A549 (cell line): ENCODE measurements at regions not wholly inside any gene's neighbourhood (a gene's known extent, or its start where the extent isn't known, plus 50 kb on each side); places are given as distances from the start of the nearest gene placed in this dataset.

ENCODE experiments used
- ATAC-seq, 2 experiments: fragments of 200-7000 bp in 1 of 2; fragments of >200 bp in 1 of 2; cut with Nextera tagmentation in 1 of 2; cut with Tn5 transposase in 1 of 2; 3 replicates each; pipeline versions ENCODE4 v1.8.0 to v1.9.1; 2018 to 2020; ENCODE audit warnings: mild to moderate bottlenecking in 1 of 2, moderate library complexity in 1 of 2
- CTCF ChIA-PET: fragments of 300-600 bp; sonication (Branson Sonifier 250); formaldehyde crosslinking; extraction: SDS; loops from one replicate; lab custom pipeline; 2021; ENCODE audit warnings: antibody characterized with exemption, inconsistent platforms; lab: Yijun Ruan, JAX
- POLR2A ChIA-PET: fragments of 350-600 bp; formaldehyde crosslinking; extraction: SDS; loops from one replicate; lab custom pipeline; 2021; ENCODE audit warnings: antibody characterized with exemption, inconsistent platforms; lab: Yijun Ruan, JAX
- DNase-seq, 2 experiments: peaks; one replicate each; pipeline versions ENCODE4 v3.0.0 to v3.0.0-alpha.2; 2011 to 2016; ENCODE audit warnings: low read depth in 1 of 2, low spot score in 1 of 2
- FAIRE-seq: peaks from 2 replicates; lab custom pipeline; 2011; peaks lifted over from hg19 to GRCh38; lab: Jason Lieb, UNC
- H3K27ac ChIP-seq, 2 experiments: fragments of >200 bp; sonication (Bioruptor Twin); formaldehyde crosslinking; 3 replicates each; pipeline ENCODE4 v1.5.1; 2016 to 2017
- H3K4me1 ChIP-seq: fragments of >200 bp; sonication (Bioruptor Twin); formaldehyde crosslinking; 3 replicates; pipeline ENCODE4 v1.6.1; 2016
- H3K4me2 ChIP-seq: fragments of >200 bp; sonication (Bioruptor Twin); formaldehyde crosslinking; 3 replicates; pipeline ENCODE4 v1.6.1; 2016
- H3K4me3 ChIP-seq: fragments of >200 bp; sonication (Bioruptor Twin); formaldehyde crosslinking; 3 replicates; pipeline ENCODE4 v1.5.1; 2016
- H3K9me3 ChIP-seq: fragments of >200 bp; sonication (Bioruptor Twin); formaldehyde crosslinking; 3 replicates; pipeline ENCODE4 v1.6.1; 2016
- BHLHE40 ChIP-seq: IDR thresholded peaks from 2 replicates; pipeline ENCODE4 v1.6.1; 2012; ENCODE audit warnings: low read depth, low read length, inconsistent platforms
- CBX8 ChIP-seq: fragments of 200-600 bp; sonication (generic); IDR thresholded peaks from 2 replicates; pipeline ENCODE4 v1.6.1; 2016
- CEBPB ChIP-seq, 2 experiments: fragments of >200 bp in 1 of 2; sonication (Bioruptor Twin) in 1 of 2; formaldehyde crosslinking in 1 of 2; IDR thresholded peaks; 2 replicates each; pipeline ENCODE4 v1.6.1; 2012 to 2016
- EHMT2 ChIP-seq: fragments of 200-600 bp; sonication (generic); IDR thresholded peaks from 2 replicates; pipeline ENCODE4 v1.6.1; 2016; ENCODE audit warnings: antibody characterized with exemption, low read depth, mild to moderate bottlenecking, moderate library complexity
- FOSB ChIP-seq: fragments of 250-450 bp; sonication (Bioruptor Pico); IDR thresholded peaks from 2 replicates; pipeline ENCODE4 v1.5.0; 2020; ENCODE audit warnings: mild to moderate bottlenecking, moderate library complexity
- HMGXB4 ChIP-seq: fragments of 250-450 bp; sonication (Bioruptor Pico); IDR thresholded peaks from 2 replicates; pipeline ENCODE4 v1.5.0; 2021; ENCODE audit warnings: mild to moderate bottlenecking, moderate library complexity, borderline replicate concordance
- HOXA7 ChIP-seq: fragments of 250-450 bp; sonication (Bioruptor Pico); IDR thresholded peaks from 2 replicates; pipeline ENCODE4 v1.5.0; 2020; ENCODE audit warnings: mild to moderate bottlenecking, moderate library complexity
- HOXB5 ChIP-seq: fragments of 250-450 bp; sonication (Bioruptor Pico); IDR thresholded peaks from 2 replicates; pipeline ENCODE4 v1.5.0; 2020; ENCODE audit warnings: mild to moderate bottlenecking, moderate library complexity
- MAFK ChIP-seq: fragments of 450-650 bp; IDR thresholded peaks from 2 replicates; pipeline ENCODE4 v1.6.1; 2014; ENCODE audit not compliant: partially characterized antibody
- MAZ ChIP-seq: fragments of 150-350 bp; IDR thresholded peaks from 2 replicates; pipeline ENCODE4 v1.6.1; 2014; ENCODE audit warnings: antibody characterized with exemption, low read depth, low read length, borderline replicate concordance
- NFE2L2 ChIP-seq: fragments of 150-350 bp; conservative IDR thresholded peaks from 2 replicates; pipeline ENCODE4 v1.6.1; 2014; ENCODE audit warnings: low read length
- NR3C1 ChIP-seq: fragments of >200 bp; sonication (Bioruptor Twin); formaldehyde crosslinking; IDR thresholded peaks from 3 replicates; pipeline ENCODE4 v1.6.1; 2017
- POLR2AphosphoS2 ChIP-seq: conservative IDR thresholded peaks from 2 replicates; pipeline ENCODE4 v1.6.1; 2012; ENCODE audit warnings: low read length, improper control_type of control experiment, inconsistent platforms
- RCOR1 ChIP-seq: fragments of 150-350 bp; IDR thresholded peaks from 2 replicates; pipeline ENCODE4 v1.6.1; 2014; ENCODE audit warnings: antibody characterized with exemption, low read length, low read depth
- RFX5 ChIP-seq: fragments of 450-650 bp; IDR thresholded peaks from 2 replicates; pipeline ENCODE4 v1.7.1; 2014; ENCODE audit warnings: antibody characterized with exemption, mild to moderate bottlenecking, moderate library complexity
- RNF2 ChIP-seq: fragments of 200-600 bp; sonication (generic); IDR thresholded peaks from 2 replicates; pipeline ENCODE4 v1.6.1; 2016; ENCODE audit warnings: low read depth, mild to moderate bottlenecking, antibody characterized with exemption, moderate library complexity, borderline replicate concordance
- SMC3 ChIP-seq: fragments of >200 bp; sonication (Bioruptor Twin); formaldehyde crosslinking; IDR thresholded peaks from 3 replicates; pipeline ENCODE4 v1.6.1; 2018; ENCODE audit warnings: inconsistent platforms
- SREBF2 ChIP-seq: fragments of 450-650 bp; IDR thresholded peaks from 2 replicates; pipeline ENCODE4 v1.6.1; 2014; ENCODE audit warnings: mild to moderate bottlenecking, moderate library complexity
- TFCP2L1 ChIP-seq: fragments of 250-450 bp; sonication (Bioruptor Pico); IDR thresholded peaks from 2 replicates; pipeline ENCODE4 v1.5.0; 2021; ENCODE audit warnings: mild to moderate bottlenecking
- ZNF302 ChIP-seq: fragments of 250-450 bp; sonication (Bioruptor Pico); IDR thresholded peaks from 2 replicates; pipeline ENCODE4 v1.9.0; 2021; ENCODE audit warnings: inconsistent platforms, mild to moderate bottlenecking, moderate library complexity
- ZSCAN20 ChIP-seq: fragments of 250-450 bp; sonication (Bioruptor Pico); IDR thresholded peaks from 2 replicates; pipeline ENCODE4 v1.8.0; 2022; ENCODE audit warnings: mild to moderate bottlenecking, moderate library complexity
- WGBS: methylation state at CpG from one replicate; pipeline ENCODE4 v1.1.6; 2017; ENCODE audit errors: missing lambda C conversion rate; 5-methylcytosine and 5-hydroxymethylcytosine counted together
- TF ChIP-seq, protein P1 (sequence below): IDR thresholded peaks from 2 replicates; pipeline ENCODE4 v1.6.1; 2012
- TF ChIP-seq, protein P2 (sequence below): fragments of >200 bp; sonication (Bioruptor Twin); formaldehyde crosslinking; IDR thresholded peaks from 3 replicates; pipeline ENCODE4 v1.6.1; 2016
- TF ChIP-seq, protein P3 (sequence below): IDR thresholded peaks from 2 replicates; pipeline ENCODE4 v1.6.1; 2012; ENCODE audit warnings: low read depth, borderline replicate concordance
- TF ChIP-seq, protein P4 (sequence below): fragments of 150-350 bp; IDR thresholded peaks from 2 replicates; pipeline ENCODE4 v1.6.1; 2014; ENCODE audit warnings: low read depth, mild to moderate bottlenecking, low read length

DNA sequence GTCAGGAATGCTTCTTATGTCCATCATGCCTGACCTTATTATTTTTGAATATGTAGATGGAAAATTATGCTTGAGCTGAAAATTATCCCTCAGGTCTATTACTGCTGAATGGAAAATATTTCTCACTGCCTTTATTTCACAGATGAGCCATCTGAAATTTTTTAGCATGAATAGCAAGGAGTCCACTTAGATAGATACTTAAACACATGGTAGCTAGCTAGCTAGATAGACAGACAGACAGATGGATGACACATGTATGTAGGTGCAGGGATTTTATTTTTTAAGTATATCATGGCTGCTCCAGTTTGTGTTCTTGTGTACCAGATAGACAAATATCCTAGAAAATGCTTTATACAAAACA lies 645.0 kb downstream of the MMUT start:
- ChIA-PET POLR2A (no interaction called here), CTCF (no interaction called here)
- no peak for DNase-seq
- Histone ChIP-seq H3K9me3 (no peaks in the 10 kb centered on the region), H3K4me2 (no peak overlapping the region), H3K27ac (peak overlapping the region; percentile 30 to 39; a peak in 2 of 6 replicates), H3K4me3 (no peak overlapping the region), H3K4me1 (0 out of 3 replicates have a peak, but pooled peaks cover 3% of the 10 kb centered on the region)
- no peak for TF ChIP-seq CEBPB (IDR thresholded peaks at IDR 0.05)
- TF ChIP-seq BHLHE40 = no peak
- TF ChIP-seq, protein P1, sequence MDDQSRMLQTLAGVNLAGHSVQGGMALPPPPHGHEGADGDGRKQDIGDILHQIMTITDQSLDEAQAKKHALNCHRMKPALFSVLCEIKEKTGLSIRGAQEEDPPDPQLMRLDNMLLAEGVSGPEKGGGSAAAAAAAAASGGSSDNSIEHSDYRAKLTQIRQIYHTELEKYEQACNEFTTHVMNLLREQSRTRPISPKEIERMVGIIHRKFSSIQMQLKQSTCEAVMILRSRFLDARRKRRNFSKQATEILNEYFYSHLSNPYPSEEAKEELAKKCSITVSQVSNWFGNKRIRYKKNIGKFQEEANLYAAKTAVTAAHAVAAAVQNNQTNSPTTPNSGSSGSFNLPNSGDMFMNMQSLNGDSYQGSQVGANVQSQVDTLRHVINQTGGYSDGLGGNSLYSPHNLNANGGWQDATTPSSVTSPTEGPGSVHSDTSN = no peak
- no peak for TF ChIP-seq NFE2L2
- TF ChIP-seq, protein P2, sequence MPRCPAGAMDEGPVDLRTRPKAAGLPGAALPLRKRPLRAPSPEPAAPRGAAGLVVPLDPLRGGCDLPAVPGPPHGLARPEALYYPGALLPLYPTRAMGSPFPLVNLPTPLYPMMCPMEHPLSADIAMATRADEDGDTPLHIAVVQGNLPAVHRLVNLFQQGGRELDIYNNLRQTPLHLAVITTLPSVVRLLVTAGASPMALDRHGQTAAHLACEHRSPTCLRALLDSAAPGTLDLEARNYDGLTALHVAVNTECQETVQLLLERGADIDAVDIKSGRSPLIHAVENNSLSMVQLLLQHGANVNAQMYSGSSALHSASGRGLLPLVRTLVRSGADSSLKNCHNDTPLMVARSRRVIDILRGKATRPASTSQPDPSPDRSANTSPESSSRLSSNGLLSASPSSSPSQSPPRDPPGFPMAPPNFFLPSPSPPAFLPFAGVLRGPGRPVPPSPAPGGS = no peak
- TF ChIP-seq, protein P3, sequence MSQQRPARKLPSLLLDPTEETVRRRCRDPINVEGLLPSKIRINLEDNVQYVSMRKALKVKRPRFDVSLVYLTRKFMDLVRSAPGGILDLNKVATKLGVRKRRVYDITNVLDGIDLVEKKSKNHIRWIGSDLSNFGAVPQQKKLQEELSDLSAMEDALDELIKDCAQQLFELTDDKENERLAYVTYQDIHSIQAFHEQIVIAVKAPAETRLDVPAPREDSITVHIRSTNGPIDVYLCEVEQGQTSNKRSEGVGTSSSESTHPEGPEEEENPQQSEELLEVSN = no peak
- no peak for TF ChIP-seq ZNF302 (CRISPR knock-in tag)
- no peak for TF ChIP-seq HMGXB4 (CRISPR knock-in tag)
- no peak for TF ChIP-seq SMC3
- TF ChIP-seq SREBF2 = no peak
- FAIRE-seq = no peak
- ATAC-seq = no peak

- H3K9me3 ChIP-seq = no peaks in the 10 kb centered on the region
- no peak for TF ChIP-seq SMC3
- no peak for TF ChIP-seq ZSCAN20
- TF ChIP-seq HOXA7 (CRISPR knock-in tag) = no peak
- no peak for TF ChIP-seq POLR2AphosphoS2
- WGBS = 80% methylated on average over 4 of the region's 4 CpGs
- H3K4me1 ChIP-seq = 0 out of 3 replicates have a peak, but pooled peaks cover 3% of the 10 kb centered on the region
- no peak overlapping the region for H3K4me2 ChIP-seq
- no peak for FAIRE-seq
- peak overlapping the region; percentile 30 to 39; a peak in 2 of 6 replicates for H3K27ac ChIP-seq
- no peak for ATAC-seq
- H3K4me3 ChIP-seq = no peak overlapping the region
- ChIA-PET CTCF (no interaction called here), POLR2A (no interaction called here)
- DNase-seq = no peak
These were observed 645.6 kb downstream of the MMUT start for GRCh38 chr6:48817333-48818051.

- ChIA-PET POLR2A (no interaction called here), CTCF (no interaction called here)
- ATAC-seq (no peak), FAIRE-seq (no peak), DNase-seq (no peak)
- no peak for TF ChIP-seq TFCP2L1 (CRISPR knock-in tag)
- TF ChIP-seq MAZ = no peak
- TF ChIP-seq RCOR1 = no peak
- no peak for TF ChIP-seq EHMT2
- TF ChIP-seq RFX5 = no peak
- TF ChIP-seq NR3C1 = no peak
- TF ChIP-seq, protein P4, sequence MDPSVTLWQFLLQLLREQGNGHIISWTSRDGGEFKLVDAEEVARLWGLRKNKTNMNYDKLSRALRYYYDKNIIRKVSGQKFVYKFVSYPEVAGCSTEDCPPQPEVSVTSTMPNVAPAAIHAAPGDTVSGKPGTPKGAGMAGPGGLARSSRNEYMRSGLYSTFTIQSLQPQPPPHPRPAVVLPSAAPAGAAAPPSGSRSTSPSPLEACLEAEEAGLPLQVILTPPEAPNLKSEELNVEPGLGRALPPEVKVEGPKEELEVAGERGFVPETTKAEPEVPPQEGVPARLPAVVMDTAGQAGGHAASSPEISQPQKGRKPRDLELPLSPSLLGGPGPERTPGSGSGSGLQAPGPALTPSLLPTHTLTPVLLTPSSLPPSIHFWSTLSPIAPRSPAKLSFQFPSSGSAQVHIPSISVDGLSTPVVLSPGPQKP = no peak
- TF ChIP-seq POLR2AphosphoS2 = no peak
- TF ChIP-seq, protein P1 = no peak
- TF ChIP-seq SMC3 = no peak
- TF ChIP-seq, protein P3 = no peak
- no peak for TF ChIP-seq NFE2L2
- TF ChIP-seq CBX8 = no peak
- no peak for TF ChIP-seq HOXB5 (CRISPR knock-in tag)
- TF ChIP-seq MAFK = no peak
- TF ChIP-seq FOSB (CRISPR knock-in tag) = no peak
- no peak for TF ChIP-seq RNF2
- H3K4me2 ChIP-seq = no peak overlapping the region
- no peak overlapping the region for H3K4me3 ChIP-seq
- H3K27ac ChIP-seq = no peak overlapping the region
- no peaks in the 10 kb centered on the region for H3K9me3 ChIP-seq
- H3K4me1 ChIP-seq = 0 out of 3 replicates have a peak, but pooled peaks cover 3% of the 10 kb centered on the region
These were observed 648.1 kb downstream of the MMUT start for GRCh38 chr6:48814957-48815356.
